AG09309 (cell line): ENCODE measurements at regions not wholly inside any gene's neighbourhood (a gene's known extent, or its start where the extent isn't known, plus 50 kb on each side); places are given as distances from the start of the nearest gene placed in this dataset.

ENCODE experiments used
- DNase-seq: peaks from one replicate; pipeline ENCODE4 v3.0.0-alpha.2; 2010; ENCODE audit warnings: low read depth
- H3K4me3 ChIP-seq: 2 replicates; pipeline ENCODE4 v1.5.1; 2011; ENCODE audit warnings: mild to moderate bottlenecking, low read depth, low read length, moderate library complexity; ENCODE audit not compliant: control insufficient read depth
- TF ChIP-seq, protein P1 (sequence below): IDR thresholded peaks from 2 replicates; pipeline ENCODE4 v1.5.1; 2011; ENCODE audit warnings: mild to moderate bottlenecking, low read depth, low read length, inconsistent platforms; ENCODE audit not compliant: insufficient read depth, control insufficient read depth; ENCODE audit errors: missing control alignments

DNA sequence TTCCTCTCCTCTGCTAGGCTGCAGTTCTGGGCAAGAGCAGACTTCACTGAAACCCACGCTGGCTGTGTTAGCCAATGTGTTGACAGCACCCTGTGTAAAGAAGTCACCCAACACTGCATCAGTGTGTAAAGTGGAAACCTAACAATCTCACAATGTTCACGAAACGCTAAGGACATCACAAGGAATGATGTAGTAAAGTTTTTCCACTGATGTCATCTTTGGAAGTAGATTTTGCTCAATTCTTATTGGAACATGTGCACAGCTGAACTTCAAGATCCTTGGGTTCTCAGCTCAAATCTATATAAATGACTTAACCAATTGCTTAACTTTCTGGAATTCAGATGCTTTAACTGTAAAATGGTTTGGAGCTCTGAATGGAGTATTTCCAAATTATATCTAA lies 1112.5 kb downstream of the TSN start:
- DNase-seq = no peak
- TF ChIP-seq, protein P1, sequence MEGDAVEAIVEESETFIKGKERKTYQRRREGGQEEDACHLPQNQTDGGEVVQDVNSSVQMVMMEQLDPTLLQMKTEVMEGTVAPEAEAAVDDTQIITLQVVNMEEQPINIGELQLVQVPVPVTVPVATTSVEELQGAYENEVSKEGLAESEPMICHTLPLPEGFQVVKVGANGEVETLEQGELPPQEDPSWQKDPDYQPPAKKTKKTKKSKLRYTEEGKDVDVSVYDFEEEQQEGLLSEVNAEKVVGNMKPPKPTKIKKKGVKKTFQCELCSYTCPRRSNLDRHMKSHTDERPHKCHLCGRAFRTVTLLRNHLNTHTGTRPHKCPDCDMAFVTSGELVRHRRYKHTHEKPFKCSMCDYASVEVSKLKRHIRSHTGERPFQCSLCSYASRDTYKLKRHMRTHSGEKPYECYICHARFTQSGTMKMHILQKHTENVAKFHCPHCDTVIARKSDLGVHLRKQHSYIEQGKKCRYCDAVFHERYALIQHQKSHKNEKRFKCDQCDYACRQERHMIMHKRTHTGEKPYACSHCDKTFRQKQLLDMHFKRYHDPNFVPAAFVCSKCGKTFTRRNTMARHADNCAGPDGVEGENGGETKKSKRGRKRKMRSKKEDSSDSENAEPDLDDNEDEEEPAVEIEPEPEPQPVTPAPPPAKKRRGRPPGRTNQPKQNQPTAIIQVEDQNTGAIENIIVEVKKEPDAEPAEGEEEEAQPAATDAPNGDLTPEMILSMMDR = no peak
- H3K4me3 ChIP-seq = no peak overlapping the region

DNA sequence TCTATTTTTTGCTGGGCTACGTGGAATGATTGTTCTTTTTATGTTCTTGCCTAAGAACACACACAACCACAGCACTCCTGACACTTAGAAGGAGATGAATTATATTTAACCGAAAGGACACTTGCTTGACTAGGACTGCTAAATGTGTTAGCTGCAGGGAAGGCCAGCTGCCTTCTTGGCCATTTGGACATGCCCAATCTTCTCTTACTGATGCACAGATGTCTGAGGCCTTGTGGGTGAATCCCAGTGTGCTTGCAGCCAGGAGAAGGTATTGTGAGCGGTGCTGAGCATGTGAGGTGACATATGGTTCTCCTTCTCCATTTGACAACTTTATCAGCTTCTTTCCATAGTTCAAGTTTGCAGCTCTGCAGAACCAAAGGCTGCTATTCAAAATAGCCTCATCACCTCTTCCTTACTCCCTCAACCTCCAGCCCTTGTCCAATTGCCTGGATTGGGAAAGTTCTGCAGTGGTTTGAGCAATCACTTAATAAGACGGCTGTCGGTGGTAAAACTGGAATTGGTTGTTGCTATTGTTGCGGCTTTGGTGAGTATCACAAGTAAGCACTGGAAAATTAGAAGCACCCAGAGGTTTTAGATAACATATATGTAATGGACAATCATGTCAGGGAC lies 1113.3 kb downstream of the TSN start:
- TF ChIP-seq, protein P1 = no peak
- no peak overlapping the region for H3K4me3 ChIP-seq
- DNase-seq = no peak

DNA sequence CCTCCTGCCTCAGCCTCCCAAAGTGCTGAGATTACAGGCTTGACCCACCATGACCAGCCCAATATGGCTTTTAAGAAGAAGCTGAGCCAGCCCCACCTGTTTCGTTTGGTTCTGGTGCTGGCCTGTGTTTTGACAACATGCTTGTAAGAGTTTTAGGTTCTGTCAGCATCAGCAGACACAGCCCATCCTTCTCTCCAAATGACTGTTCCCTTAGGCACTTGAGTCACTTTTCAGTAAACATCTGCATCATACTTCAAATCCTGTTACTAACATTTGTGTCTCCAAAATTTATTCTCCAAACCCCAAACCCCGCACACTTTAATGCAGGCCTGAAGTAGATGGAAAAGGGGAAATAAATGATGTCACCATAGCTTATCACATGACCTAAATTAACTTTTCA lies 1118.5 kb downstream of the TSN start:
- DNase-seq = no peak
- TF ChIP-seq, protein P1 = no peak
- H3K4me3 ChIP-seq = no peak overlapping the region

DNA sequence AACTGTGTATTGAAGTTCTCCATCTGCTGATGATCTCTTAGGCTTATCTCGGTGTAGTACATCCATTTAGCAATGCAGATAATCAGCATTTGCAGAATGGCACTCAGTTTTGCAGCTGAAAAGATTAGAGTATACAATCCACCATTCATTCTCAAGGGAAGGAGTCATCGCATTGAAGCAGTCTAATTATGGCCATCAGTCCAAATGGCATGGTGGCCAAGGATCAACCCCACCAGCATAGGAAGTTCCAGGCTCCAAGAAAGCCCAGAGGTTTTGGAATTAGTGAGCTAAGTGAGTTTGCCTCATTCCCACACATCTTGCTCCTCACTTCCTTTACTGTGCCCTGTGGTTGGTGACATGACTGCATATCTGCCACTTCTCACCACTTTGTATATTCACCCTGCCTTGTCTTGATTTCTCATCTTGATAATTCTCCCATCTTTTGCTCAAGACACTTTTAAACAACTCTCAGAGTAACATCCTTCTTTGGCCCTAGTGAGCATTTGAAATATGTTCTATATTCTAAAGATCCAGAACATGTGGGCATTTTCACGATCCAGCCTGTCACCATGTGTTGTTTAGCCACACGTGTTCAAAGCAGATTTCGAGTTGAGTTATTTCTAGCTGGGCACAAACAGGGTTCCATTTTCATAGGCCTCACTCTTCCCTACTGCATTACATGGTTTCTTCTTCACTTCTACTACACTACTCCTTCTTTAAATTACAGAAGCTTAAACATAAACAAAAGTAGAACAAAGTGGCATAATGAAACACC lies 1119.8 kb downstream of the TSN start:
- no peak for DNase-seq
- no peak overlapping the region for H3K4me3 ChIP-seq
- TF ChIP-seq, protein P1 = no peak

DNA sequence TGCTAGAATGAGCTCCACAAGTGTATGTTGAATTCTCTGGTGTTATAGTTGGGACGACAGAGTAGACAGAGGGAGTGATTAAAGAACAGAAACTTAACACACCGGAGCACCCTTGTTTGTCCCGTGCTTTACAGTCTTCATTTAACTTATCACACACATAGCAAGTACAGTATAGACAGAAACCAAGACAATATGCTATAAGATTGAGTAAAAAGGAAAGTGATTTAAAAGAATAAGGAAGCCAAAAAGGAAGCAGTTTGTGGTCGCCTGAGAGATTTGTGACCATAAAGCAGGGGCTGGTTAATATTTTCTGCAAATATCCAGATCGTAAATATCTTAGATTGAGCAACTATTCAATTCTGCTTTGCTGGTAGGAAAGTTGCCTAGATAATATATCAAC lies 1128.4 kb downstream of the TSN start:
- TF ChIP-seq, protein P1 = no peak
- DNase-seq = no peak
- H3K4me3 ChIP-seq = no peak overlapping the region

DNA sequence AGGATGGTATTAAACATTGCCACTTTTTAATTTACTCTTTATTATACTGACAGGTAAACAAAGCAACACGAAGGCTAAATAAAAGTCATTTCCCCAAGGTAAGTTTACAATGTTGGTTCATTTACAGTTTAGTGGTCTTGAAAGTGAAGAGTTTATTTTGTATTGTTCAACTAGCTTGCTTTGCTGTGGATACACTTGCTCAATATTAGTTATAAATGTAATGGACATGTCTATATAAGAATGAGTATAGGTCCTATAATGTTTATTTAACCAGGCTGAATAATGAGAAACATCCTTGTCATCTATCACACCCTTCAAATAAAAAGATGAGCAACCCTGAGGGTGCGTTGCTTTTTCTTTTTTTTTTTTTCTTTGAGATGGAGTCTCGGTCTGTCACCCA lies 1129.4 kb downstream of the TSN start:
- no peak overlapping the region for H3K4me3 ChIP-seq
- TF ChIP-seq, protein P1 = no peak
- DNase-seq = no peak
